Activated CD4-positive, alpha-beta T cell treated with anti-CD3 and anti-CD28 coated beads, Interleukin-2, amount 50 U/mL, for 16 hours (primary cell): ENCODE measurements at regions not wholly inside any gene's neighbourhood (a gene's known extent, or its start where the extent isn't known, plus 50 kb on each side); places are given as distances from the start of the nearest gene placed in this dataset.

Source experiments
- DNase-seq: peaks from one replicate; pipeline ENCODE4 v3.0.0-alpha.2; 2020

DNA sequence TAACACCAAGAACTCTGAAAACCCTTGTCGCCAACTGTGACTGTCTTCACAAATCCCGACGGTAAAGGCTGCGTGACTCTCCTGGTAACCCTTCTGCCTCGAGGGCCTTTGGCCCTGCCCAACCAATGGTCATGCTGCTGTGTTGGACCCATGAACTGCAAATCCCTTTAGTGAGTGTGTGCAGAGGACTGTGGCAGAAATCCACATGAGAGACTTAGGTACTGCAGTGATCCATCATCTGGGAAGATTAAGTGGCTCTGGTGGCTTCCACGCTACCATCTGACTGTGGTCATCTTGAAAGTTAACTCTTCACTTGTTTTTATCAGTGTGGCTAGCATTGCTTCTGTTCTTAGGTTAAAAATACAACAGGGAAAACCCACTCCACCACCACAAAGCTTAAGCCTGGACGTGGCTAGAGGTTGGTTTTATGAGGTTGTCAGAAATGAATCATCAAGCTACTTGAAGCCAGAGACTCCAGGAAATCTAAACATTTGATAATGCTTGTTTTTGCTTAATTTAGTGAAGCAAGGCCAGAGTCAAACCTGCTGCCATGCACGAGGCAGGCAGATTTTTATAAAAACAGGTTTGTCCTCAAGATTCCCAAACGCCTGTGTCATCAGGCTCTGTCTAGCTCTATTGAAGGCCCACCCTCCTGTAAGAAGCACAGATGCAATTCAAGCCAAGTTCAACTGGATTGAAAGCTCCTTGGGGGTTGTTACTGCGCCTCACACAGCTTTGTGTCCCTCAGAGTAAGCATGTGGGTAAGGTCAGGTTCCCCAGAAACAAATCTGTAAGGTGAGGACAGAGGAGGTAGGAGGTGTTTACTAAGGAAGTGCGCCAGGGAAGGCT lies 52.7 kb upstream of the ERCC6L2 start:
- peak; percentile 89 for DNase-seq

DNA sequence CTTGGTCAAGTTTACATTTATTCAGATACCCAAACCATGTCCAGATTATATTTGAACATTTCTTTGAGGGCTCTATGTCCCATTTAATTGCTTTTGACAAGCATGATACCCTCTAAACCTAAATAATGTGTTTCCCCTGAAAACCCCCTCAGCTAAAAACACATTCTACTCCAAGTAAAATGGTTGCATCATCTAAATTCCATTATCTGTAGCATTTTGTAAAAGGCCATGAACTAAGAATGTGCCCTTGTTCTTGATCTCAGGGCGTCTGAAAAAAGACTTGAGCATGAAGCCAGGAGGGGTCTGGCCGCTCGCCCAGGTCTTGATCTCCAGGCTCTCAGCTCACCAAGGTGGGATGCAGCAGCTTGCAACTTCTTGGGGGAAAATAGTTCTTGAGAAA lies 53.5 kb upstream of the ERCC6L2 start:
- no peak for DNase-seq

DNA sequence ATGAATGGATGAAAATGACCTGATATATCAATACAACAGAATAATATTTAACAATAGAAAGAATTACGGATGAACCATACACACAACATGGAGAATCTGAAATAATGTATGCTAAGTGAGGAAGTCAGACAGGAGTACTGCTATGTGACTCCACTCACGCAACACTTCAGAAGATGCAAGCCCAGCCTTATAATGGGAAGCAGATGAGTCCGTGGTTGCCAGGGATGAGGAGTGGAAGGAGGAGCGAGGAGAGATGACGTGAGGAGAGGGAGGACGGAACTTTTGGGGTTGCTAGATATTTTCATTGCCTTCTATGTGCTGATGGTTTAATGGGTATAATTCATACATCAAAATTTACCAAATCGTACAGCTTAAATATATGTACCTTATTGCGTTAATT lies 55.4 kb upstream of the ERCC6L2 start:
- no peak for DNase-seq

DNA sequence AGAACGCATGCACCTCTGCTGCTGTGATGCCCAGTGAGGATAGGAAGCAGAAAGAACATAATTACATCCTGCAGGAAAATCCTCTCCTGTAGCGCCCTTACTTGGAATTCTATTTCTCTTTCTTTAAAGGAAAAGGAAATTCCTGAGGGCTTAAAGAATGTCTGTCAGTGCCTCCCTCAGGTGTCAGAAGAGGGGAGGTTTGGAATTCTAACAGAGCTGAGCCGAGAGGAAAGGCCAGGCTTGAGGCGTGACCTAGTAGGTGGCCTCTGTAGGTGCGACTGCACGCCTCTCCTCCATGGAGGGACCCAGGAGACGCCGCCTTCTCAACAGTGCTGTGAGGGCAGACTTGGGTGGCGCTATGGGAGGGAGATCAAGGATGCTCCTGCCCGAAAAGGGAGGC lies 55.9 kb upstream of the ERCC6L2 start:
- no peak for DNase-seq

DNA sequence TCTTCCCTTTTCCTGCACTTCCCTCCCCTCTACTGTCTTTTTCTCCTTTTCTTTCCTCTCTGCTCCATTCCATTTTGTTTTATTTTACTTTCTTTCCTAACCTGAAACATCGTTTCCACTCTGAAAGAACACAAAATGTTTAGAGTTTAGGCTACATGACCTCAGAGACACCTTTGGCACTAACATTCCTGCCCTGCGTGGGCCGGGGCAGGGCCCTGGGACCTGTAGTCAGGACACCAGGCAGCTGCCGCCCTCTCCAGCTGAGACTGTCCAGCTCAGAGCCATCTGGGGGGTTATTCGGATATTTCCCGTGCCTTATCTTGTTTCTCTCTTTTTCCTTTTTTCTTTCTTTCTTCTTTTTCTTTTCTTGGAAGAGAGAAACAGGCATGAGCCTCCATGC lies 58.3 kb upstream of the ERCC6L2 start:
- no peak for DNase-seq

DNA sequence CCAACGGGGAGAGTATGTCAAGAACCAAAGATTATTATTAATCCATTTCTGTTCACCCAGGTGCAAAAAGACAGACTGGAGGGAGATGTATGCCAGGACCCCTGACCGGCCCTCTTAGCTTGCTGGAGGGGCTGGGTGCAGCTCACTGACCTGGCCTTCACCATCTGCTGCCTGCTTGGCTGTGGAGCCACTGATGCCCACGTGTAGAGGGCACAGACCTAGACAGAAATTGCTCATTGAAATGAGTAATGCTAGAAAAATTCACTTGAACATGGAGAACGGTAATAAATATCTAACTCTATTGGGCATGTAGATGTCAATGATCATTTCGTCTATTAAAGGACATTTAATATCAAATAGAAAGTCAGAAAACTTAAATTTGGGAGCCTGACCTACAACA lies 58.8 kb upstream of the ERCC6L2 start:
- DNase-seq = no peak

DNA sequence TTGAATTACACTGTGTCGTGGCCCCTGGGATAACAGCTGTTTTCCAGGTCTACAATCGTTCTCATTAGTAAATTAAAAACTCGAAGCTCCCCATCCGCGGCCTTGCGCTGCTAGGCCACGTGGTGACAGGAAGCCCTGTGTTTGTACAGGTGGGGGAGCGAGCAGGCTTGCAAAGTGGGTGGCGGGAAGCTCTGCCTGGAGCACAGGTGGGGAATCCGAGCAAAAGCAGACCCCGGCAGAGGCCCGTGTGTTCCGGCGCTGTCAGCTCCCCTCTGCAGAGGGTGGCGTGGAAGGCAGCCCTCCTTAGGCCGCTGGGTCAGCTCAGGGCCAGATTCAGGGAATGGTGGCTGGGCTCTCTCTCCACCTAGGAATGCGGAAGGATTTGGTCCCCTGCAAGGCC lies 59.5 kb upstream of the ERCC6L2 start:
- DNase-seq = no peak

DNA sequence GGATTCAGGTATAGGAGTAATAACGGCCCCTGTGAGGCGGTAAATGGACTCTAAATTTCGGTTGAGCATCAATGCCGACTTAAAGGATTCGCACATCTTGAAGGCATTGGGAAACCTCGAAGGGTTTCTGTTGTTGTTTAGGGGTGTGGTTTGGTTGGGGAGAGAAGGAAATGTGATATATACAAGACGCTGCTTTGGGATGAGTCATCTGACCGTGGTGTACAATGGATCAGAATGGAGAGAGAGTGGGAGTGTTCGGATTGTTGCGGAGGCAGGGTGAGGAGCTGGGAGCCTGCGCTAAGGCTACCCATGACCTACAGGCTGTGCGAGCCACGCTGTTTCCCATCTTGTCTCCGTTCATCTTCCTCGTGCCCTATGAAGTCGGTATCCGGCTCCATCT lies 60.4 kb upstream of the ERCC6L2 start:
- no peak for DNase-seq

DNA sequence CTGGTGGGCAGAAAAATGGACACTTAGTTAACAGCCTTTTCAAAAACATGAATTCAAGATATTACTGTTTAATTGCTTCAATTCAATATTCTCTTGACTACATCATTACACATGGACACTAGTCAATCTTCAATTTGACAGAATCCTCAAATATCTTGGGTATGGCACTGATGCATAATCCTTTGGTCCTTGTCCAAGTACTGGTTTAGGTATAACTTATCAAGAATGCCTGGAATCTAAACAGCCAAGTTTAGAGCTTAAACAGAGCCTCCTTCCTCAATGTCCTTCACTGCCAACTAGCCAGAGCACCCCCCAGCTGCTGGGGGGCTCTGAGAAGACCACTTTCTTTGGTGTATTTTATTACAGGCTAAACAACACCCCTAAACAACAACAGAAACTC lies 61.6 kb upstream of the ERCC6L2 start:
- DNase-seq = no peak

DNA sequence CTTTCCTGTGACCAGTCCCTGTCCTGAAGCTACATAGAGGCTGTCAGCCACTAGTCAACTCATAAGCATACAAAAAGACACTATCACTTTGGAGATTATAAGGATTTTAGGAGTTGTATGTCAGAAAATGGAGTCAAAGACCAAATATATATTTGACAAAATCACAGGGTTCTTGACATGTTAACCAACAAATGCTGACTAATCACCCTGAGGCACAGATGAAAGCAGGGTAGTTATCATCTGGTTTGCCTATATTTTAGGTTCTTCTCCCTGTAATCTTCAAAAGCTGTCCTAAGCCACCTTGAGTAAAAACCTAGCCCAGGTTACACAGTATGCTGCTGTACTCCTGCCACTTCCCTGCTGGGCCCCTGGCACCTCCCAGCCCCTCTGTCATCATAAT lies 64.7 kb upstream of the ERCC6L2 start:
- DNase-seq = no peak

DNA sequence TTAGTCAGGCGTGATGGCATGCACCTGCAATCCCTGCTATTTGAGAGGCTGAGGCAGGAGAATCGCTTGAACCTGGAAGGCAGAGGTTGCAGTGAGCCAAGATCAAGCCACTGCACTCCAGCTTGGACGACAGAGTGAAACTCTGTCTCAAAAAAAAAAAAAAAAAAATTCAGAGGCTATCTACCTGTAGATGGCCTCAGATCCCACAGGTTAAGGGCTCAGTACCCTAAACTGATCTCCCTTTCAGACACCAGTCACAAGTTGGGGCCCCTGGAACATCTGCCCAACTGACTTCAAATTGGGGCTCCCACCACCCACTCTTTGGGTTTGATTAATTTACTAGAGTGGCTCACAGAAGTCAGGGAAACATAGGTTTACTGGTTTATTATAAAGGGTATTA lies 65.4 kb upstream of the ERCC6L2 start:
- DNase-seq = no peak

DNA sequence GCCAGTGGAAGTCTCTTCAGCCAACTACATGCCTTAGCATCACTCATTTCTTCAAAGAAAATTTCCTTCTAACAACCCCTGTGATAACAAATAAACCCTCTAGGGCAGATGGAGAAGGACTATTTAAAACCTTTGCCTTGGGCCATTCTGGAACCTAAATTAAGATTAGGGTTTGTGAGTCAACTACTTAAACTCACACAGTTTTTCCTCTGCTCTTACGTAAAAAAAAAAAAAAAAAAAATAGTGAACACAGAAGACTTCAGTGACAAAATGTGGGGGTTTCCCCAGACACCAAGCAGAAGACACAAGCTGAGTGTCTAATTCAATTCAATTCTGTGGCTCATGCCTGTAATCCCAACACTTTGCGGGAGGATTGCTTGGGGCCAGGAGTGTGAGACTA lies 65.8 kb upstream of the ERCC6L2 start:
- no peak for DNase-seq

DNA sequence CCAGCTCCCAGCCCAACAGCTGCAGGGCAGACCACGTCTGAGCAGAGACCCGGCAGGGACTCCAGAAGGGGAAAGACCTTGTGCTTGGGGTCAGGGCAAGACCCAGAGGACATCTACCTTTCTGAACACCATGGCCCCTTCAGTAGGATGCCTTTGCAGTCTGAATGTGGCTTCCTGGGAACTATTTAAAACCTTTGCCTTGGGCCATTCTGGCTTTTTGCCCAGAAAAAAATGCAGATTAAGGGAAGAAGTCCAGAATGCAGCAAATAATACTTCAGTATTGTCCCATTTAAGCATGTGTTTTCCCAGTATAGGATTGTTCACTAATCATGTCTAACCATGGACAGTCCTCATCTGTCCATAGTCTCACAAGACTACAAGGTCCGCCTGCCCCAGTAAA lies 67.5 kb upstream of the ERCC6L2 start:
- DNase-seq = no peak

DNA sequence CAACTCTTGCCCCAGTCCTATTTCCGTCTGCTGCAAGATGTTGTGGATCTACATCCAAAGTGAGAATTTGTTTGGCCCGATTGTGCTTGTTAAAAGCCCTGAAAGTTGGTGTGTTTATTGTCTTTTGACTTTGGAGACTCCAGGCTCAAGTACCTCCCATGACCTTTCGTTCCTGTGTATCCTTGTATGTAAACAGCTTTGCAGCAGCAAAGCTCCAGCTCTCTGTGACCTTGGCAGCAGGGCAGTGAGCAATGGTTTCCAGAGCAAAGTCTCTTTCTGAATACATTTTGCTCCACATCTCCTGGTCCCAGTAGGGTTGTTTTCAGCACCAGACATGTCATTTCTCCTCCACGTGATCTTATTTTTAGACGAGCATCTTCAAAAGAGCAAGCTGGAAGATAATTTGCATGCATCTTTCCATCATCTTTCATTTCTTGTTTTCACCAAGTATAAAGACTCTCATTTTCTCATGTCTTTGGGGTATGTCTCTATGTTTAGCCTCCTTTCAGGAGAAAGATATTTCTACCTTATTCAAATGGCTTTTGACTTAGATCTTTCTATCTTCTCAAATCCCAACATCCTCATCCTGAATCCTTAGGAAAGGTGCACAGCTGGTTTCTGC lies 68.1 kb upstream of the ERCC6L2 start:
- DNase-seq = no peak

DNA sequence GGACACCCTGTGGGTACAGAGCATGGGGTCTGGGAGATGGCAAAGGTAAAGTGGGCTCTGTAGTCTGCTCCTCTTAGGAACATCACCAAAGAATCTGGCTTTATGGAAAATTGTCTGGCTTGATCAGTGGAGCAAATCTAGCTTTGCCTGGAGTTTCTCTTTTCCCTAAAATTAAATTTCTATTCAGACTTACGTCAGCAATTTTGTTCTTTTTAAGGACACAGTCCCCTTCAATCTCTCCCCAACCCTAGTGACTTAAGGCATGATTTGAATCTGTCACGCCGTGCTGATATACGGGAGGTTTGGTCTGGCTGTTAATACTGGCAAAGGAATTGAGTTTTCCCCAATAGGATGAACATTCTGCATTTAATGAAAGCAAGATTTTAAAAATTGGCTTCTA lies 72.3 kb upstream of the ERCC6L2 start:
- no peak for DNase-seq

DNA sequence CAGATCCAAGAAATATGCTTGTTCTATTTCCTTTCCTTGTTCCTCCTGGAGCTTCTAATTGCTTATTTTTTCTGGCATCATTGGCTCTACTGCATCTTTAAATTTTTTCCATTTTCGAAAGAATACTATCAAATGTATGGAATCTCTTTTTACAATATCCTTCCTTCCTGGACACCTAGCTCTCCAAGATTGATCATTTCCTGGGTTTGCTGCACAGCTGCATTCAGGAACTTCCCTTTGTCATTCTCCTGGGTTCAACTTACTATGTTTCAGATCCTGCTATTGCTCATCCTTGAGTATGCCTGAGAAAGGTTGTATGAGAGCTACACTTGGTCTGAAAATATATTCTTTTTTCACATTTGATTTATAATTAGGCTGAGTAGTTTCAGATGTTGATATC lies 73.7 kb upstream of the ERCC6L2 start:
- no peak for DNase-seq

DNA sequence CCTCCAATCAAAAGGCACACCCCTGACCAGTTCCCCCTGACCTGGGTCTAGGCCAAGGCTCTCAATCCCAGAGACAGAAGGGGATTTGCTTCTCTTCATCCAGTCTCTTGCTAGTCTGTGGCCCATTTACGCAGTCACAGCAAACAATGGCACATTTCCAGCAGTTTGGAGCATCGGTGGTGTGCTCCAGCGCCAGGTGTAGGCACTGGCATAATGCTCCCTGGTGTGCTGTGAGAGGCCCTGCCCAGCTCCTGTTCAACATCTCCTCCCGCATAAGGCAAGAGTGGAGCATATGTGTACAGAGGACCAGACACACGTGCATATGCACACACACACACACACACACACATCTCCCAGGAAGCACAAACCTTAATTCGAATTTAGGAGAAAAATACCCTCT lies 79.5 kb upstream of the ERCC6L2 start:
- no peak for DNase-seq

DNA sequence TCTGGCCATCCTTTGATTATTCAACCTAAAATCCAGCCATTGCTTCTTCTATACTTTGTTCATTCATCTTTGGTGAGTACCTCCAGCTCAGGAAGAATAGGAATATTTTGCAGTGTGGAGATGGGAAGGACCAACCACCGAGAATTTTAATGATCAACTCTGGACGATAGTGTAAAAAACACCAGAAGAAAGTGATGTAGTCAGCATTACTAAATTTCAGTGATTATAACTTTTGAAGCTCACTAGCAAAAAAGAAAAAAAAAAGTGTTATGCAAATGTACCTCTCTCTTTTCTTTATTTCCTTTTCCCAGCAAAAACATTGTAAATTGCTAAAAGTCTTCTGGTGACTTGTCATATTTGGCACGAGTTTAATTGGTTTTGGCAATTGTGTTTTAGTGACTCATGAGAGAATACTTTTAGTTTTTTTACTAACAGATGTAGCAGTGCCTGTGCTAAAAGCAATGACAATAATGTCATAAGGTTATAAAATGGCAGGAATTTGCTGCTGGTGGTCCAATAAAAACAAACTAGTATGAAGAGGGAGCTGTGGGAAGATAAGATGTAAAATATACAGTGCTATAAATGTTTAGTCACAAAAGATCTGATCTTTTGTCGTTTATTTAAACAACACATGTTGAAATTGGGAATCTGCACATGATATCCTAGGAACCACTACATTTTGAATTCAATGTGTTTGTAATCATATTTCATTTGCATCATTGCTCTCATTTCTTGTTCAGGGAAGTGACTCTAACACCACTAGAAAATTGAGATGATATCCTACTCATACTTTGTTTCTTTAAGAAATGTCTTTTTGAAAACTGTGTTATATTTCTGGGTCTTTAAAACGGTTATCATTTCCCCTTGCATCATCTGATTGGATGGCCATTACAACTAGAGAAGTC lies 81.3 kb upstream of the ERCC6L2 start:
- DNase-seq = no peak

DNA sequence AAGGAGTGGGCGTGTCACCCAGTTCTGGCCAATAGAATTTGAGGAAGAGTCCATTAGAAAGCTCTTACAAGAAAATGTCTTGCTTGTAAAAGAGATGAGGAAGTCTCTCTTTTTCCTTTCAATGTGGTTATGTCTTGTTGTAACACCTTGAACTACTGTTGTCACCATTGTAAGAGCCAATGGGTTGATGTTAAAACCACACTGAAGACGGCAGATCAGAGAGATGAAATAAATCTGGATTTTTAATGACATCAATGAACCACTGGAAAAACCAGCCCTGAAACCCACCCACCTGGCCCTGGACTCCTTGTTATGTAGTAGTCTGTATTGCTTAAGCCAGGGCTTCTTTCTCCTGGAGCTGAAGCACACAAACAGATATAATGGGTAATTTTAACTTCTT lies 83.8 kb upstream of the ERCC6L2 start:
- DNase-seq = no peak

DNA sequence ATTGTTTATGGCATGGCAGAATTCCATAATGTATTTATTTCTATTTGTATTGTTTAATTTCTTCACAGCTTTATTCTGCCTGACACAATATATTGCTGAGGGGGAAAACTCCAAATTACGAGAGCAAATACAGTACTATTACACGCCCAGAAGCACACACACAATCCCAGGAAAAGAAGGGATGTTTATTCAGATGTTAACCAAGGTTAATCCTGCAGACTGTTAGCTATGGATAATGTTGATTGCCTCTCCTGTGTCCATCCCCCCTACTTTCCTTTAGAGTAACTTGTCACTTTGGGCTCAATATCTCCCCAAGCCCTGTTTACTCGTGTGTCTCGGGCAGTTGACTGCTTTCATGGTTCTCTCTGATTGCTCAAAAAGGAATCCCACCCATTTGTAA lies 84.2 kb upstream of the ERCC6L2 start:
- no peak for DNase-seq

DNA sequence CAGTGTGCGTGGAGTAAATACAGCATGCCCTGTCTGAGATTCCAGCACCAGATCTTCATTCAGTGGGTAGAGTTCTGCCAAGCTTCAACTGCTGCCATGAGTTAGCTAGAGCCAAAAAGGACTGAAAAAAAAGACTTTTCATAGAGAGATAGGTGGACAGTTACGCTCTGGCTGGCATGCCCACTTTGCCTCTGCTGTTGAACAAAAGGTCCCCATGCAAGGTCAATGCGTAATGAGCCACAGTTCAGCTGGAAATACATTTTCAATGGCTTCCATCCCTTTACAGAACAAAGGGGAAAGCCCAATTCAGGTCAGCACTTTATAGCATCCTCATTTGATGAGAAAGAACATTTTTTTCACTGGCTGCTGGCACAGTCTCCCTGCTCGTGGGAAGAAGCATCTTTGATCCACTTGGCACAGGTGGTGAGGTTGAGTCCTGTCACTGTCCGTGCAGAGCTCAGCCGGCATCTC lies 86.9 kb upstream of the ERCC6L2 start:
- DNase-seq = no peak

DNA sequence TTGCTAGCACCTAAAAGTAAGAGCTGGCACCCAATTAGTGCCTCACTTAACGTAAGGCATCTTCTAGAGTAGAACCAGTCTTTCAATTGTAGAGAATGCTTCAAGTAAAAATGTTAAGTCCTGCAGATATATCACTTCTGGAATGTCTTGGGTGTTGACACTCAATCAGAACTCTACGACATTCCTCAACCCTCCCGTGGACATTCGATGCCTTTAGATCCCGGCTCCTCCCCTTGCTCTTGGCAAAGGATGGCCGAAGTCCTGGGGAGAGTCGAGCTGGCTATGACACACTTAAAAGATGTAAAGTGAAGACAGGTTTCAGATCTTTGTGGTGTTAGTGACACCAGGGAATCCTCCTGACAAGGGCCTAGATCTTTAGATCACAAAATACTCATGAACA lies 87.5 kb upstream of the ERCC6L2 start:
- no peak for DNase-seq

DNA sequence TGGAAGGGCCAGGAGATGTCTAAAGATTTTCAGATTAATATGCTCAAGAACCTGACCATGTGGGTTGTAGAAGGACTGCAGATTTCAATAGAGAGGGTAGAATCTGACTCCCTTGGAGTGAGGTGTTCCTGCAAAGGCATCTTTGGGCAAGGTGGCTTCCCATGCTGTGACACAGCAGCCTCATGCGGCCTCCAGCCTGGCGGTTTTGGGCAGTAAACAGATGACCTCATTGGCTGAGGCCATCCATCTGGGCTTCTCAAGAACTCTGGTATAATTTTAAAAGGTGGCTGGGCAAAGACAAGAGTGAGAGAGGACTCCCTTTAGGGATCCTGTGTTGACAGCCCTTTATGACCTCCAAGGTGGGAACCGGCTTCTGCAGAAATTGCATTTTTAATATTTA lies 90.3 kb upstream of the ERCC6L2 start:
- no peak for DNase-seq

DNA sequence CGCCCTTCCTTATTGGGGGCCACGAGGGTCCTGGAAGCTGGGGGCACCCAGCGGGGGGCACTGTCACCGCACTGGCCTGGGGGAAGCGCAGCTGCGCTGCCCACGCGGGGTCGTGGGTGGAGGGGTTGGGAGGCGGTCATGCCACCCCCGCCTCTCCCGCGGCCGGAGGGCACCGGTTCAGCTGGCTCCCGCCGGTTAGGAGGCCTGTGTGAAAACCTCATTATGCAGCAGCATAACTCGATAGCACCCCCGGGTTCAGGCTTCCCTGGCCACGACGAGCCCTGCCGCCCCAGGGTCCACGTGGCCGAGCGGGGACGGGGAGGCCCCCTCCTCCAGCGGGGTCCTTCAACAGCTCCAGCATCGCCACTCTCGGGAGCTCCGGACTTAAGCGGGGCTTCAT lies 91.2 kb upstream of the ERCC6L2 start:
- no peak for DNase-seq
